Ovary (tissue), 7 donors: ENCODE measurements at regions not wholly inside any gene's neighbourhood (a gene's known extent, or its start where the extent isn't known, plus 50 kb on each side); places are given as distances from the start of the nearest gene placed in this dataset.

ENCODE experiments used
- DNase-seq, 5 donors: peaks; one replicate each; pipeline ENCODE4 v3.0.0-alpha.2; 2019 to 2020
- H3K27ac ChIP-seq, 2 donors: fragments of 200-600 bp; one replicate each; pipeline versions ENCODE4 v1.5.1 to v1.8.0; 2019 to 2022
- H3K27me3 ChIP-seq: fragments of 200-600 bp; one replicate; pipeline ENCODE4 v1.8.0; 2022
- H3K36me3 ChIP-seq: fragments of 200-600 bp; sonication (generic); one replicate; pipeline ENCODE4 v1.5.1; 2019
- H3K4me1 ChIP-seq: one replicate; pipeline ENCODE4 v1.8.1; 2013; ENCODE audit warnings: mild to moderate bottlenecking, moderate library complexity; ENCODE audit not compliant: insufficient read depth
- H3K4me3 ChIP-seq: fragments of 200-600 bp; sonication (generic); one replicate; pipeline ENCODE4 v1.5.1; 2017
- H3K9me3 ChIP-seq, 2 donors: fragments of 200-600 bp in 1 of 2; sonication (generic) in 1 of 2; one replicate each; pipeline versions ENCODE4 v1.5.1 to v1.8.1; 2013 to 2019; ENCODE audit warnings: mild to moderate bottlenecking in 1 of 2, moderate library complexity in 1 of 2
- CTCF ChIP-seq, 3 donors: fragments of 450-650 bp in 2 of 3; fragments of 200-600 bp in 1 of 3; IDR thresholded peaks; one replicate each; pipeline versions ENCODE4 v1.5.1 to v1.8.0; 2016 to 2022; ENCODE audit warnings: antibody characterized with exemption in 3 of 3, mild to moderate bottlenecking in 1 of 3
- EP300 ChIP-seq: sonication (generic); formaldehyde crosslinking; IDR thresholded peaks from one replicate; pipeline ENCODE4 v1.6.1; 2017; ENCODE audit warnings: antibody characterized with exemption
- POLR2A ChIP-seq: fragments of 450-650 bp; IDR thresholded peaks from one replicate; pipeline ENCODE4 v1.6.1; 2017; ENCODE audit warnings: antibody characterized with exemption, mild to moderate bottlenecking, moderate library complexity
- WGBS, 3 donors: extraction: QIAGEN DNeasy Blood & Tissue Kit in 1 of 3; methylation state at CpG; one replicate each; pipeline versions ENCODE4 v1.1.5 to v1.1.7; 2013 to 2017; 5-methylcytosine and 5-hydroxymethylcytosine counted together
- intact Hi-C, 4 donors: fragments of 100-400 bp; cut with DNase I; formaldehyde crosslinking; loops; one replicate each; pipeline versions ENCODE4 v1.11.0 to v1.15.1; 2022 to 2023
- donor health status: DM: no; HTN: no; CAD: no; lungs with moderate emphysema.
- donor health status: DM: no; HTN: no; CAD: no.
- donor health status: Bipolar disorder and iron deficiency.
- donor health status: DM: no; HTN: no; CAD: no.
- donor health status: DM: yes; HTN: yes; CAD: no.

GRCh38 chr9:89839952-89840351, 235.1 kb downstream of the GADD45G start:
- TF ChIP-seq CTCF (IDR thresholded peaks at IDR 0.05) (no peak), POLR2A (no peak), EP300 (no peak)
- WGBS, 3 donors: 78 to 91% (median 81%) methylated on average over 7 of the region's 7 CpGs
- Histone ChIP-seq H3K27me3 (no peaks in the 10 kb centered on the region), H3K27ac (no peak overlapping the region), H3K9me3 (no peaks in the 10 kb centered on the region), H3K36me3 (no peaks in the 10 kb centered on the region), H3K4me3 (no peak overlapping the region), H3K4me1 (no peaks in the 10 kb centered on the region)
- intact Hi-C loops: no loop called here
- DNase-seq: no peak

DNA sequence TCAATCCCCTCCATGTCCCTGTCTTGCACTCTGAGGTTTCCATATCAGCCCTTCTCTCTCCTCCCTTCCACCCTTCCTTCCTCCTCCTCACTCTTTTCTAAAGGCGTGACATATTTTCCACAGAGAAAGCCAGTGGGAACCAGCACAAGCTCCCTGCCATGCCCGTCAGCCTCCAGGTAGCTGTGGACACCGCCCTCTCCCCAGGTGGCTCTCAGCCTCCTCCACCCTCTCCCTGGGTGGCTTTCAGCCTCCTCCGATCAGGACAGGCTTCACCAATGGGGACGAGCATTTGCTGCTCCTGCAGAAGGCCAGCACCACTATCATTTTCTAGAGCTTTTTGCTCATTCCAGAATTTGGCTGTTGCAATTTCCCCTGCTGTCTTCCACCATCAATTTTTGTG, 236.6 kb downstream of the GADD45G start:
- Histone ChIP-seq H3K4me3 (no peak overlapping the region), H3K27me3 (no peaks in the 10 kb centered on the region), H3K9me3 (no peaks in the 10 kb centered on the region), H3K36me3 (no peaks in the 10 kb centered on the region), H3K27ac (no peak overlapping the region), H3K4me1 (no peaks in the 10 kb centered on the region)
- intact Hi-C loops: no loop called here
- WGBS, 3 donors: 92 to 96% (median 96%) methylated on average over 5 of the region's 5 CpGs
- DNase-seq: no peak
- TF ChIP-seq EP300 (no peak), CTCF (IDR thresholded peaks at IDR 0.05) (no peak), POLR2A (no peak)

DNA sequence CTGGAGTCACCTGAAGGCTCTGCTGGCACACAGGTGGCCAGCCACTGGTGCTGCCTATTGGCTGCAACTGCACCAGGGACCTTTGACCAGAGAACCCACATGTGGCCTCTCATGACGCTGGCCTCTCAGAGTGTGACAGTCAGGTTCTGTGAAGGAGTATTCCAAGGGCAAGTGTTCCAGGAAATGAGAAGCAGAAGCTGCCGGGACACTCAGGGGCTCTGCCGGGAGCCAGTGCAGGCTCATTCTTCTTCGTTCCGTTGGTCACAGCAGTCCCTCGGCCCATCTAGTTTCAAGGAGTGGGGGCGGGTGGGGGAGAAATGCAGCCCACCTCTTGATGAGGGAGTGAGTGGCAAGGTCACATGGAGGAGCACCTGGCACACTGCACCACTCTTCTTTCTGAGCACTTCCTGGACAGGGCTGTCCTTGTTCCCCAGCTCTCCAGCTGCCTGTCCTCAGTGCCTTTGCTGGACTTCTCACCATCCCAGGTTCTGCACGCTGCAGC, 237.5 kb downstream of the GADD45G start:
- Histone ChIP-seq H3K4me1 (no peaks in the 10 kb centered on the region), H3K9me3 (no peaks in the 10 kb centered on the region), H3K4me3 (no peak overlapping the region), H3K27ac (no peak overlapping the region), H3K27me3 (no peaks in the 10 kb centered on the region), H3K36me3 (no peaks in the 10 kb centered on the region)
- TF ChIP-seq POLR2A (no peak), CTCF (IDR thresholded peaks at IDR 0.05) (no peak), EP300 (no peak)
- DNase-seq: no peak
- WGBS, 3 donors: 79 to 83% (median 80%) methylated on average over 8 of the region's 8 CpGs
- intact Hi-C loops: no loop called here

- H3K4me1 ChIP-seq: no peaks in the 10 kb centered on the region
- no peak for DNase-seq
- H3K36me3 ChIP-seq: no peaks in the 10 kb centered on the region
- H3K27me3 ChIP-seq: no peaks in the 10 kb centered on the region
- TF ChIP-seq CTCF (IDR thresholded peaks at IDR 0.05) (no peak), POLR2A (no peak), EP300 (no peak)
- H3K27ac ChIP-seq: no peak overlapping the region
- intact Hi-C loops: no loop called here
- 86 to 92% (median 90%) methylated on average over 5 of the region's 5 CpGs for WGBS, 3 donors
- no peaks in the 10 kb centered on the region for H3K9me3 ChIP-seq
- H3K4me3 ChIP-seq: no peak overlapping the region
Measured at GRCh38 chr9:89843074-89843473, 238.3 kb downstream of the GADD45G start.
